SHP77 treated with DMSO at 0.1 percent for 48 hours (cell line): ENCODE measurements at regions not wholly inside any gene's neighbourhood (a gene's known extent, or its start where the extent isn't known, plus 50 kb on each side); places are given as distances from the start of the nearest gene placed in this dataset.
"Not testable (repeated sequence)": the region's sequence is repeated elsewhere in the genome, so short reads cannot be mapped to it uniquely, and the experiment has no call there.

Experiments
- DNase-seq: peaks from one replicate; lab custom pipeline; 2025; lab: John Stamatoyannopoulos, UW

DNA sequence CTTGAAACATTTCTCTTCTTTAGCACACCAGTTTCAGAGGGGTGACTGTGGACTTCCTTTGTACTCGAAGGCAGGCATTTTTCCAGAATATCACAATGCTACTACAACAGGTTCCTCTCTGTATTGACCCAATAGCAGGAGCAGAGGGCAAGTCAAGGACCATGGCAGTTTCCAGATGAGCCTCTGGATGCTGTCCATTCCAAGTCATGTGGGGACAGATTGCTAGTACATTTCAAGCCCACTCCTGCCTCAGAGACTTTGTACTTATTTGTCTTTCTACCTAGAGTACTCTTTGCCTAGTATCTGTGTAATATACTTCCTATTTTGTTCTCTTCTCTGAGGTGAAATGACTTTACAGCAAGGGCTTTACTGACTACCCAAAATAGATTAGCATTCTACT lies 373.9 kb downstream of the PIK3C3 start:
- DNase-seq = no peak

- no peak for DNase-seq
Measured at GRCh38 chr18:42330296-42330695, 375.3 kb downstream of the PIK3C3 start.

DNA sequence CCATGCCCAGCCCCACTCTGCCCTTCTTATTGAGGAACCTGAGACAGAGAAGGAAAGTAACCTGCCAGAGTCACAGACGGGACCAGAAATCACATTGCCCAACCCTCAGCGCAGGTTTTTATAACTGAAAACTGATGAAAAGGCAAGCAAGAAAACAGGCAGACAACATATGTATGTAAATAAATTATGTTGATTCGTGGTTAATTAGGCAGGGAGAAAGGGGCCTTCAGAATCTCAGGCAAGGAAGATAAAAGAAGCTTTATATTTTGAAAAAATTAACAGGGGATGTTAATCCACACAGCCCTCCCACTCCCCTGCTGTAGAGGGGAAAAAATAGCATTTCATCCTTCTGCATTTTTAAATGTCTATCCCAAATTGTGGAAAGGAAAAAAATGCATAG lies 378.5 kb downstream of the PIK3C3 start:
- no peak for DNase-seq

- no peak for DNase-seq
Measured at GRCh38 chr18:42334931-42335330, 379.9 kb downstream of the PIK3C3 start.

- DNase-seq = no peak
Measured at GRCh38 chr18:42336139-42336538, 381.1 kb downstream of the PIK3C3 start.

- not testable (repeated sequence) for DNase-seq
Measured at GRCh38 chr18:42337337-42337736, 382.3 kb downstream of the PIK3C3 start.

DNA sequence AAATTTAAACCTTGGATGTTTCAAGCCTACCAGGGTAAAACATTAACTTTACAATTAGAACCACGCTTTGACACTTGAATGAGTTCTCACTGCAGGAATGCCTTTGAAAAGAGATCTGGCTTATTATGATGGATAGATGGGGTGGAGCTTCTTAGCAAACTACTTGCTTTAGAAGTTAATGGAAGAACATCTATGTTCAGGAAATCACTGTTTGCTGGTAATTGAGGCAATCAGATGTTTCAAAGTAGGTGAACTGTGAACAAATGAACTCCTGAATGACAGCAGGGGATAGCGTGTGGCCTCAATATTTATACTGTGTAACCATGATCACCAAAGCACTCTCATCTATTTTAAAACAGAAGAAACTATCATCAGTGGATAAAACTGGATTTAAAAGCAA lies 383.6 kb downstream of the PIK3C3 start:
- DNase-seq = no peak

DNA sequence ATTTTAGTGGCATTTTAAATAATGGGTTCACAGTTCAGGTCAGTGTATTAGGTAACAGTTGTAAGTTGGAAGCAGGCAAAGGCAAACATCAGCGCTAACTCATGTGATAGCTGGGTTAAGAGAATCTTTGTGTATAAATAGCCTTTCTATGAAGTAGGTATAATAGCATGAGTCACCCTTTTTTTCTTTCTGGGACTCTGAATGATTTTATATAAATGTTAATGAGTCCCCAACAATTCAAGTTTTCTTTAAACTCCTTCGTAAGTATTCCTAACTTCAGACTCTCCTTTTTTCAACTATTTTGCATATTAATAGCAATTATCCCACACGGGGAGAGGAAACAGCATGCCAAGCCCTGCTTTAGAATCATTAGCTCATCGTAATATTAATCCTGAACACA lies 384.3 kb downstream of the PIK3C3 start:
- no peak for DNase-seq

GRCh38 chr18:42340423-42341009 lies 385.5 kb downstream of the PIK3C3 start:
- DNase-seq = no peak

DNA sequence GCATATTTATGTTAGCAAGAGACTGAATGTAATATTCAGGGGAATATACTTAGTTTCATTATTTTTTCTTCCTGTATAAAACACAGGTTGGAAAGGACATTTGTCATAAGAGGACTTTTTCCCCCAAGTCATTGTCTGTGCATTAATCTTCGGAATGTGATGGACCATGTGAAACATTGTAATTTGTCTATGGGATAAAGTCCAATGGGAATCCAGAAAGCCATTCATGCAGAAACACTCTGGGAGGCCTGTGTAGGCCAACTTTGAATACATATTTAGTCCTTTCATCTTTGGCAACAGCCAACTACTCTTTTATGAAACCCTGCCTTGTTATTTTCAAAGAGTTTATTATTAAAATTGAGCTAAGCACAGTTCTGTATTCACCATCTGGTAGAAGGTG lies 386.4 kb downstream of the PIK3C3 start:
- no peak for DNase-seq

DNA sequence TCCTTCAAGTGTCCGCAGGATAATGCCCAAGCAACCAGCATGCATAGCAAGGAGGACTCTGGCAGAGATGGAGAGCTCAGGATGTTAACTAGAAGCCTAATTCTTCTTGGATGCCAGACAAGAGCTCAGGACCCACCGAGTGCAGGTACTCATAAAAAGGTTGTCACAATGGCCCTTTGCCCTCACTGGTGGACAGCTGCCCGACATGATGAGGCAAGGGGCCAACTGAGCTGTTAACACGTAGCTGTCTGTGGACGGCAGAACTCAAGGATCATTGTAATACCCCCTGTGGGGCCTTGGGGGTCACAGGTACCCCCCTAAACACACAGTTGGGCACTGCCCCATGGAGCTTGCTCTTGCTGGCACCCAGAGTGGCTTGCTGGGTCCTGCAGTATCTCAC lies 393.7 kb downstream of the PIK3C3 start:
- DNase-seq = no peak

DNA sequence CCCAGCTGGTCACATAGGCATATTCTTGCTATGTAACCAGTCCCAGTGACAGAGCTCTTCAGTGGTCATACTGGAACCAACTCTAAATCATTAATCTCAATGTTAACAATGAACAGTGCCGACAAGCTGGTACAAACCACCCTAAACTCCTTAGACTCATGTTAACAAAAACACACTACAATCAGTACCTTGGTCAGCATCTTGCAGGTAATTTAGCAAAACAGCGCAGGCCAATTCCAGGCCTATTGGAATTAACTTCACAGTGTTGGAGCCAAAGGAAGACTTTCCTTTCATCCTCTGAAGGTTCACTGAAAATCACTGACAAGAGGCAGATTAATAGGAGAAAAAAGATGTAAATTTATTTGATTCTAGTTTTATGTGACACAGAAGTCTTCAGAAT lies 396.4 kb downstream of the PIK3C3 start:
- no peak for DNase-seq

- DNase-seq = no peak
Measured at GRCh38 chr18:42360716-42361115, 405.7 kb downstream of the PIK3C3 start.

GRCh38 chr18:42363446-42364441 lies 408.7 kb downstream of the PIK3C3 start:
- DNase-seq = no peak

DNA sequence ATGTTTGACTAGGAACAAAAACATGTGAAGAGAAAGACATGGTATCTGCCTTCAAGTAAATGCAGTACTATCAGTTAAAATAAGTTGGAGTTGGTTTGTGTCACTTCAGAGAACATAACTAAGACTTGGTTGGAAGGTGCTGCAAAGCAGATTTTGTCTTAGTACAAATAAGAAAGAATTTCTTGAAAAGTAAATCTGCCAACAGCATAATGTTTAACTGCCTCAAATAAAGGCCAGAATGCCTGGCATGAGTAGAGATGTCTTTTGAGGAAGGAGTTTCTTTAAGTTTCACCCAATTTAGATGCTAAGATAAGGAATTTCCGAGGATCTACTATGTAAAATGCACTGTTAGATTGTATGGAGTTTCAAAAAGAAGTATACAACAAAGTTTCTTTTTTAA lies 409.7 kb downstream of the PIK3C3 start:
- no peak for DNase-seq

GRCh38 chr18:42365591-42365990 lies 410.6 kb downstream of the PIK3C3 start:
- DNase-seq = no peak

GRCh38 chr18:42373584-42373983 lies 418.6 kb downstream of the PIK3C3 start:
- no peak for DNase-seq

DNA sequence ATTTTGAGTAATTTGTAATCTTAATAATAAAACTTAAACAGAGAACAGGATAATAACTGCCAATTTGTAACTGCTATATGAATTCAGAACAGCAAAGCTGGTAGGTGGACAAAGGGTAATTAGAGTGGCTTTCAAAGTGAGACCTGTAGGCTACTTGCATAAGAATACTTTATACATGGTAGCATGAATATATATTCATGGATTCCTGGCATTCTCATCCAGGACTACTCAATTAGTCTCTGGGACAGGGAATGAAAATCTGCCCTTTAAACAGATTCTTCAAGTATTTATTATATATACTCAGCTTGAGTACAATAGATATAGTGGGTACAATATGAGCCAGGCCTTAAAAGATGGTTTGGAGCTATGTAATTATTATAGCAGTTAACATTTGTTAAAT lies 419.9 kb downstream of the PIK3C3 start:
- no peak for DNase-seq

DNA sequence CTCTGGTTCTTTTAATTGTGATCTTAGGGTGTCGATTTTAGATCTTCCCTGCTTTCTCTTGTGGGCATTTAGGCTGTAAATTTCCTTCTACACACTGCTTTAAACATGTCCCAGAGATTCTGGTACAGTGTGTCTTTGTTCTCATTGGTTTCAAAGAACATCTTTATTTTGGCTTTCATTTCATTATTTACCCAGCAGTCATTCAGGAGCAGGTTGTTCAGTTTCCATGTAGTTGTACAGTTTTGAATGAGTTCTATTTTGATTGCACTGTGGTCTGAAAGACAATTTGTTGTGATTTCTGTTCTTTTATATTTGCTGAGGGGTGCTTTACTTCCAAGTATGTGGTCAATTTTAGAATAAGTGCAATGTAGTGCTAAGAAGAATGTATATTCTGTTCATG lies 423.8 kb downstream of the PIK3C3 start:
- DNase-seq = not testable (repeated sequence)

- DNase-seq = not testable (repeated sequence)
Measured at GRCh38 chr18:42381236-42381635, 426.2 kb downstream of the PIK3C3 start.

DNA sequence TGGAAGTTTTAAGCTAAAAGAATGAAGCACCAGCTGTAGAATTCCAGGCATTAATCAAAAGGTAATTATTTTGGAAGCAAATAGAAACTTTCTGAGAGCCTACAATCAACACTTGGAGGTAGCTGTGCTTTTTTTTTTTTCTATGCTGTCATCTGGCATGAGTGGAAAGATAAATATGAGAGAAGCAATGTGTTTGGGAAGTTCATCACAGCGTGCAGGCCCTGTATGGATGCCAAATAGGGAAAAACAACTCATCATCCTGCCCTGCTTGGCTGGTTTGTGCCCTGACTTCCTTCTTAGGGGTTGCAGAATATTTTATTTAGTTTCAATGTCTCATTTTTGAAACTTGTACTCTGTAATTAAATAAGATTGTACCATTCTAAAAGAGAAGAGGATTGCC lies 437.4 kb downstream of the PIK3C3 start:
- DNase-seq = no peak

- no peak for DNase-seq
Measured at GRCh38 chr18:42392926-42393325, 437.9 kb downstream of the PIK3C3 start.

DNA sequence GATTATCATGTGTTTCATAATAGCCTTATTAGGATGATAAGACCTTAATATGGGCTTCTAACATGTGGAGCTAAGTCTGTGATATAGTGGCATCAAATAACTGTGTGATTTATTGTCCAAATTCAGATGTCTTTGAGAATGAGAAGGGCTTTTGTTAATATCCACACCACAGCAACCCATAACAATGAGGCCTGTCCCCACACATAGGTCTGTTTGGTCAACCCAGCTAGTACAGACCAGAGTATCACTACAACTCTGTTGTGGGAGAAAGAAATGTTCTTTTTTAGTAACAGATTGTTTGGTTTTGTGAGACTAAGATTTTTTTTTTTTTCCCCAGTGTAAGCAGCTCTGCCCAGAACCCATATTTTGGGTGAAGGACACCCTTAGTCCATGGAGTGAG lies 439.2 kb downstream of the PIK3C3 start:
- no peak for DNase-seq
